MM.1S (cell line): ENCODE measurements at regions not wholly inside any gene's neighbourhood (a gene's known extent, or its start where the extent isn't known, plus 50 kb on each side); places are given as distances from the start of the nearest gene placed in this dataset.

Experiments used
- CTCF ChIP-seq: fragments of 300-600 bp; sonication (generic); IDR thresholded peaks from 2 replicates; pipeline ENCODE4 v1.5.1; 2016; ENCODE audit warnings: antibody characterized with exemption, low read length, mixed read lengths
- EZH2 ChIP-seq: fragments of 300-600 bp; sonication (generic); optimal IDR thresholded peaks from 2 replicates; pipeline ENCODE3; 2017; ENCODE audit warnings: low read depth, mild to moderate bottlenecking, antibody characterized with exemption, low read length, mixed read lengths

- TF ChIP-seq CTCF (no peak), EZH2 (no peak)
Measured at GRCh38 chr12:126910570-126910969, 1356.4 kb upstream of the TMEM132C start.
